ENCODE measurements at regions not wholly inside any gene's neighbourhood (a gene's known extent, or its start where the extent isn't known, plus 50 kb on each side); places are given as distances from the start of the nearest gene placed in this dataset.

GRCh38 chr21:28230559-28230958 lies 762.1 kb downstream of the LTN1 start:
- H3K79me2 ChIP-seq (ENCODE audit: control insufficient read depth, insufficient read depth, low read length): no peaks in the 10 kb centered on the region
- H4K20me1 ChIP-seq (ENCODE audit: control insufficient read depth, extremely low read depth, insufficient read depth, low read length): no peaks in the 10 kb centered on the region
- FAIRE-seq (no peak), DNase-seq (ENCODE audit: low read depth, low spot score) (no peak)
- H3K4me2 ChIP-seq (ENCODE audit: control insufficient read depth, extremely low read depth, insufficient read depth, low read depth, low read length): peak overlapping the region; percentile 30
- H3K4me1 ChIP-seq (ENCODE audit: control insufficient read depth, extremely low read depth, insufficient read depth, low read length): peaks cover 14% of the 10 kb centered on the region
- no peaks in the 10 kb centered on the region for H3K36me3 ChIP-seq (ENCODE audit: control insufficient read depth in 2 of 2, extremely low read depth in 1 of 2, insufficient read depth in 2 of 2, low read length in 2 of 2)
- no peak overlapping the region for H2AFZ ChIP-seq (ENCODE audit: control insufficient read depth, low read length)
- no peaks in the 10 kb centered on the region for H3K9me3 ChIP-seq (ENCODE audit: control insufficient read depth, low read depth, low read length)
- H3K9me1 ChIP-seq (ENCODE audit: control insufficient read depth, extremely low read depth, insufficient read depth, low read length): no peaks in the 10 kb centered on the region
- no peak overlapping the region for H3K4me3 ChIP-seq (ENCODE audit: control insufficient read depth in 2 of 3, extremely low read depth in 1 of 3, insufficient read depth in 2 of 3, low read depth in 1 of 3, low read length in 3 of 3)
- no peak for TF ChIP-seq EZH2 (IDR thresholded peaks at IDR 0.05; ENCODE audit: low read length)
- TF ChIP-seq CTCF (optimal IDR thresholded peaks at IDR 0.05 in 1 of 3, IDR thresholded peaks at IDR 0.05 in 1 of 3, conservative IDR thresholded peaks at IDR 0.05 in 1 of 3; ENCODE audit: extremely low read depth in 1 of 3, insufficient read depth in 2 of 3, low read length in 3 of 3): no peak
- dilution Hi-C loops (cut with MboI; ENCODE audit: extremely low pct_ligation_motif_present, low sequenced_read_pairs): no loop called here
- H3K27me3 ChIP-seq (ENCODE audit: control insufficient read depth, extremely low read depth, insufficient read depth, low read length): no peaks in the 10 kb centered on the region
- peak overlapping the region; percentile 19 for H3K9ac ChIP-seq (ENCODE audit: control insufficient read depth, extremely low read depth, insufficient read depth, low read length)
- peak overlapping the region; percentile 82 for H3K27ac ChIP-seq (ENCODE audit: control insufficient read depth, insufficient read depth, low read length)

- Histone ChIP-seq H3K36me3 (ENCODE audit: control insufficient read depth in 2 of 2, extremely low read depth in 1 of 2, insufficient read depth in 2 of 2, low read length in 2 of 2) (no peaks in the 10 kb centered on the region), H3K27ac (ENCODE audit: control insufficient read depth, insufficient read depth, low read length) (peak overlapping the region; percentile 82), H3K79me2 (ENCODE audit: control insufficient read depth, insufficient read depth, low read length) (no peaks in the 10 kb centered on the region), H2AFZ (ENCODE audit: control insufficient read depth, low read length) (no peak overlapping the region), H4K20me1 (ENCODE audit: control insufficient read depth, extremely low read depth, insufficient read depth, low read length) (no peaks in the 10 kb centered on the region), H3K9me3 (ENCODE audit: control insufficient read depth, low read depth, low read length) (no peaks in the 10 kb centered on the region), H3K27me3 (ENCODE audit: control insufficient read depth, extremely low read depth, insufficient read depth, low read length) (no peaks in the 10 kb centered on the region), H3K4me3 (ENCODE audit: control insufficient read depth in 2 of 3, extremely low read depth in 1 of 3, insufficient read depth in 2 of 3, low read depth in 1 of 3, low read length in 3 of 3) (no peak overlapping the region), H3K9ac (ENCODE audit: control insufficient read depth, extremely low read depth, insufficient read depth, low read length) (no peak overlapping the region), H3K9me1 (ENCODE audit: control insufficient read depth, extremely low read depth, insufficient read depth, low read length) (no peaks in the 10 kb centered on the region), H3K4me1 (ENCODE audit: control insufficient read depth, extremely low read depth, insufficient read depth, low read length) (peaks cover 14% of the 10 kb centered on the region), H3K4me2 (ENCODE audit: control insufficient read depth, extremely low read depth, insufficient read depth, low read depth, low read length) (peak overlapping the region; percentile 30)
- DNase-seq (ENCODE audit: low read depth, low spot score) (peak; percentile 21), FAIRE-seq (peak; percentile 13)
- dilution Hi-C loops (cut with MboI; ENCODE audit: extremely low pct_ligation_motif_present, low sequenced_read_pairs): no loop called here
- TF ChIP-seq CTCF (optimal IDR thresholded peaks at IDR 0.05 in 1 of 3, IDR thresholded peaks at IDR 0.05 in 1 of 3, conservative IDR thresholded peaks at IDR 0.05 in 1 of 3; ENCODE audit: extremely low read depth in 1 of 3, insufficient read depth in 2 of 3, low read length in 3 of 3) (no peak), EZH2 (IDR thresholded peaks at IDR 0.05; ENCODE audit: low read length) (no peak)
Observed at GRCh38 chr21:28229814-28230213, 762.9 kb downstream of the LTN1 start.
